Body of pancreas (tissue), 4 donors: ENCODE measurements at regions not wholly inside any gene's neighbourhood (a gene's known extent, or its start where the extent isn't known, plus 50 kb on each side); places are given as distances from the start of the nearest gene placed in this dataset.

Source experiments
- CTCF ChIP-seq, 7 experiments: fragments of 450-650 bp in 4 of 7; fragments of 200-600 bp in 3 of 7; sonication (generic) in 3 of 7; IDR thresholded peaks; one replicate each; pipeline ENCODE4 v1.5.1; 2016 to 2019; ENCODE audit warnings: antibody characterized with exemption in 7 of 7
- POLR2A ChIP-seq, 3 donors: fragments of 450-650 bp; IDR thresholded peaks; one replicate each; pipeline ENCODE4 v1.6.1; 2016; ENCODE audit warnings: antibody characterized with exemption in 3 of 3, mild to moderate bottlenecking in 2 of 3

GRCh38 chr12:11564984-11565651 is 84.4 kb upstream of the ETV6 start:
- TF ChIP-seq CTCF (IDR thresholded peaks at IDR 0.05) (no peak), POLR2A (IDR thresholded peaks at IDR 0.05) (no peak)
